GM12873 (cell line): ENCODE measurements at regions not wholly inside any gene's neighbourhood (a gene's known extent, or its start where the extent isn't known, plus 50 kb on each side); places are given as distances from the start of the nearest gene placed in this dataset.

Experiments
- TF ChIP-seq, protein P1 (sequence below): IDR thresholded peaks from 2 replicates; pipeline ENCODE4 v1.5.1; 2012; ENCODE audit warnings: low read depth, mild to moderate bottlenecking, moderate library complexity, low read length, control low read depth; ENCODE audit not compliant: insufficient read depth; ENCODE audit errors: missing control alignments

GRCh38 chr4:128709268-128709667 lies 100.2 kb upstream of the JADE1 start:
- TF ChIP-seq, protein P1, sequence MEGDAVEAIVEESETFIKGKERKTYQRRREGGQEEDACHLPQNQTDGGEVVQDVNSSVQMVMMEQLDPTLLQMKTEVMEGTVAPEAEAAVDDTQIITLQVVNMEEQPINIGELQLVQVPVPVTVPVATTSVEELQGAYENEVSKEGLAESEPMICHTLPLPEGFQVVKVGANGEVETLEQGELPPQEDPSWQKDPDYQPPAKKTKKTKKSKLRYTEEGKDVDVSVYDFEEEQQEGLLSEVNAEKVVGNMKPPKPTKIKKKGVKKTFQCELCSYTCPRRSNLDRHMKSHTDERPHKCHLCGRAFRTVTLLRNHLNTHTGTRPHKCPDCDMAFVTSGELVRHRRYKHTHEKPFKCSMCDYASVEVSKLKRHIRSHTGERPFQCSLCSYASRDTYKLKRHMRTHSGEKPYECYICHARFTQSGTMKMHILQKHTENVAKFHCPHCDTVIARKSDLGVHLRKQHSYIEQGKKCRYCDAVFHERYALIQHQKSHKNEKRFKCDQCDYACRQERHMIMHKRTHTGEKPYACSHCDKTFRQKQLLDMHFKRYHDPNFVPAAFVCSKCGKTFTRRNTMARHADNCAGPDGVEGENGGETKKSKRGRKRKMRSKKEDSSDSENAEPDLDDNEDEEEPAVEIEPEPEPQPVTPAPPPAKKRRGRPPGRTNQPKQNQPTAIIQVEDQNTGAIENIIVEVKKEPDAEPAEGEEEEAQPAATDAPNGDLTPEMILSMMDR = no peak

- TF ChIP-seq, protein P1 = no peak
Observed at GRCh38 chr4:128707864-128708263, 101.6 kb upstream of the JADE1 start.

- TF ChIP-seq, protein P1 = no peak
Observed at GRCh38 chr4:128703948-128704347, 105.6 kb upstream of the JADE1 start.

DNA sequence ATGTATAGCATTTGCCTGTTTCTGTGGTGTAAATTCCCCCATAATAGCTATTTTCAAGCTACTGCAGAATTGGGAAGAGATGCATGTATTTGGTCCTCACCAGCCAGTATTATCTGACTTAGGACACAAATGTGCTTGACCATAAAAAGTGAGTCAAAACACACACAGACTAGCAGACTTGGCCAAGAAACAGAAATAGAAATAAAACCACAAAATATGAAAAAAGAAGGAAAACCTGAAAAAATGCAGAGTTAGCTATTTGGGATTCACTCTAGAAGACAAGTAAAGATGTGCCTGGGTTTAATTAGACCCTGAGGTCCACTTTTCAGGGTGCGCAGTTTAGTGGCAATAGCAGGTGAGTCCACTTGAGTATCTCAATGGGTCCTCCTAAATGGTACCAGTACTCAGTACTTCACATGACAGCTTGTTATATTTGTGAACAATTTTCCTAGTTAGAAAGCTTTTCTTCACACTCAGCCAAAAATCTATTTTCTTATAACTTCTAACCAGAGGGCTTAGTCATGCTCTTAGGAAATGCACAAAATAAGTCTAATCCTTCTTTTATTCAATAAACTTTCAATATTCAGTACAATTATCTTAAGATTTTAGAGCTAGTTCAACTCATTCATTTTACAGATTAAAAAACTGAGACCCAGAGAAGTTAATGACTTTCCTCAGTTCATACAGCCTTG lies 108.7 kb upstream of the JADE1 start:
- TF ChIP-seq, protein P1 = no peak

GRCh38 chr4:128698386-128698785 lies 111.1 kb upstream of the JADE1 start:
- TF ChIP-seq, protein P1 = no peak

DNA sequence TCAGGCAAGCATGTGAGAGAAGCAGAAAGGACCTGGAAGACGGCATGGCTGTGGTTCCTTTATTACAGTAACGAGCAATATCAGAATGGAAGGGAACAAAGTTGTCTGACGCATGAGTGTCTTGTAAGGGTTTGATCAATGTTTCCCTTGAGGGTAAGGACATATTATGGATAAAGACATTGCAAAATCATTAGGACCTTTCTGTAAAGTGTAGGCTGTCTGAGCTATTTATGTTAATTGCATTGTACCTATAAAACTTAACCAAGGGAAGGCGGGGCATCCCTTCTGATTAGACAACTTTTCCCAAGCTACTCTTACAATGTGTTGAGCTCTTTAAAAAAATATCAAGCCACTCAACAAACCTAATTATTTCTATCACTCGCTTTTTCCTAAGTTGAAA lies 112.2 kb upstream of the JADE1 start:
- TF ChIP-seq, protein P1 = no peak

DNA sequence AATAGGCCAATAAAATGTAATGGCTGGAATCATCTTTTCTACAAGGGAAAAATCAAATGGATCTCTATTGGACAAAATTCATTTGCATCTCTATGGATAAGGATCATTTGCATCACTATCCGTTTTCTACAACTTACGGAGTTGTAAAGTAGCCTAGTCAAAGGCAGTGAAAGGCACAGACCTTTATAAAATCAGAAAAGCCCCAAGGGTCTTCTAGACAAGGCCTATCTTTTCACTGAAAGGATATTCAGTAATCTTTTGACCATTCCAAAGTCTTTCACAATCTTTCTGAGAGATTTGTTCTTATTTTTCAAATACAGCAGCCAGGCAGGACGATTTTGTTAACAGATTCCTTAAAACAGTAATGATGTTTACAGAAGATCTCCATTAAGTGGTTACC lies 119.5 kb upstream of the JADE1 start:
- TF ChIP-seq, protein P1 = no peak
